Stimulated activated CD8-positive, alpha-beta memory T cell treated with anti-CD3 and anti-CD28 coated beads, Interleukin-12 subunit alpha, Interleukin-12 subunit beta, amount 100 ng/mL, for 4 hours (primary cell): ENCODE measurements at regions not wholly inside any gene's neighbourhood (a gene's known extent, or its start where the extent isn't known, plus 50 kb on each side); places are given as distances from the start of the nearest gene placed in this dataset.

Source experiments
- DNase-seq: peaks from one replicate; pipeline ENCODE4 v3.0.0-alpha.2; 2020; ENCODE audit warnings: low read depth

DNA sequence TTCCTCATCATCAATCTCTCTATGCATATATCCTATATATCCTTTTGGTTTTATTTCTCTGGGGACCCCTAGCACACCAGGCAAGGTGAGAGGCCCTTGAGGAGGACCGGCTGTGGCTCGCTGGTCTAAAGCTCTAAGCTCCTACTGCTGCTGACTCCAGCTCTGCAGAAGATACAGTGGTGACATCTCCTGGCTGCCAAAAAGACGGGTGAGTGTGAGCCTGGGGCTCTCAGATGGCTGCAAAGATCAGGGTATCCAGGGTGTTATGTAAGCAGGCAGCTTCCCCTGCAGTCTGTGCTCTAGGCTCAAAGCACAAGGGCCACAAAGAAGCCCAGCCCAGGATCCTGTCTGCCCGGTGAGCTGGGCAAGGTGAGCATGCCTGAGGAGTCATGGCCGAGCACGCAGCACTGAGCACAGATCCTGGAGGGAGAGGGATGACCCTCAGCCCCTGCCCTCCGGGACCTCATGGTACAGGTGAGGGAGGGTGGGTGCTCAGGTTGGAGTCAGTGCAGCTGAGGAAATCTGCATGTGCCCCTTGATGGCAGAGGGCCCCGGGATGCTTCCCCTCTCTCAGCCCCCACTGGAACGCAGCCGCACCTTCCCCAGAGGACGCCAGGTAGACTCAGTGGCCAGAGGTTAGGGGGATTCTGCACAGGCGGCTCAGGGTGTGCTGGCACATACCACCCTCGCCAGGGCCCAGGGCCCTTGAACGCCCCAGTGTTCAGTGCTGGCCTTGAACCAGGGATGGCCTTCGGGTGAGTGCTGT is 95.4 kb upstream of the INSIG1 start:
- no peak for DNase-seq

DNA sequence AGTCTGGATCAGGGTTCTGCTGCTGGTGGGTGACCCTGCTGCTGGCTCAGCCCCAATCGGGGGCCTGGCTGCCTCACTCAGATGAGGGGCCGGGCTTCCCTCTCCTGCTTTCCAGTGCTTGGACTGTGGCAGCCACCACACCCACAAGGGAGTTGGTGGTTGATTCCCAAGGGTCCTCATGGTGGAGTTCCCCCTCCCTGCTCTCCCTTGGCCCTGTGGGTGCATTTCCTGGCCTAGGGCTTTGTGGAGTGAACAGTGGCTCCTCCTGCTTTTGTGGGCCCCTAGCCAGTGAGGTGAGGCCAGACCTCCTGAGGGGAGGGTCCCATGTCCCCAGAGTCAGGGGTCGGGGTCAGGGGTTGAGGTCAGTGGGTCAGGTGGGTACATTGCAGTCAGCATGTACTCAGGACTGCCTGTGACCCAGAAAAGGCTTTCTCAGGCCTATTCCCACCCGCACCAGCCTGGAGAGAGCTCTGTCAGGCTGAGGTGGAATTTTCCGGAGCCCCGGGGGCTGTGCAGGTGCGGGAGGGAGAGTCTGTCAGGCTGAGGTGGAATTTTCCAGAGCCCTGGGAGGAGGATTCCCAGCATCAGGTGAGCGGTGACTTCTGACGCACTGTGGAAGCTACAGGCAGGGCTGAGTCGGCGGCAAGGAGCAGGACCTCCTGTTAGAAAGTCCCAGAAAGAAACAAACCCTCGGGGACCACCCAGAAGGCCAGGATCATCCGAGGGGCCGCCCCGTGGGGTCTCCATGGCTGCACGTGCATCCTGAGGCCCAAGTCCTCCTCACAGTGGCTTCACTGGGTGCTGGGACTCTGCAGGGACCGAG is 94.4 kb upstream of the INSIG1 start:
- DNase-seq = no peak

DNA sequence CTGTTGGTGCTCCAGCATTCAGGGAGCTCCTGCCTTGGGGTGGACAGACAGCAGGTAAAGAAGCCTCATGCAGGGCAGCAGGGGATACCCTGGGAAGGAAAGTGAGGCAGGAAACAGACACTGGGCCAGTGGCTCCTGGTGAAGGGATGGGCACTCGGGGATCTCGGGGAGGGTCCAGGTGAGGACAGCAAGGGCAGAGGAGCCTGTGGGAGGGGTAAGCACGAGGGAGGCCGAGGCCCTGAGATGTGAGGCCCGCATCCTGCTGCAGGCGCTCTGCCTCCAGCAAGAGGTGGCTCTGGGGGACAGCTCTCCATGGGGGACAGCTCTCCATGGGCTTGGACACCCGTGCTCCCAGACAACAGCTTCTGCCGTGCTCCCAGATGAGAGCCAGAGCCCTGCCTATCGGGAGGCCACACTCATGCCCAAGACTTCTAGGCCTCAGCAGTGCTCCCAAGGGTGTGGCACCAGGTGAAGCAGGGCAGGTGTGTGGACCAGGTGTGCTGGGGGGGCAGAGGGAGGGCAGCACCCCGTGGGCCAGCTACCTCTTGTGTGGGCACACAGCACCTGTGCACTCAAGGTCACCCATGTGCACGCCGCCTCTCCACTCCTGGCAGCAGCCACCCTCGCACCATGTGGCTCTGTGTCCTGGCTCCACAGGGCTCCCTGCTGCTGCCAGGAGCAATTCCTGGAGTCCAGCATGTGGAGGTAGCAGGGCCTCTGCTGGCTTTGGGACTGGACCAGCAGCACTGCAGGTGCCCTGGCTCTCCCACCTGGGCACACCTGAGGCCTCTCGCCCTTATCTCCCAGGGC is 93.6 kb upstream of the INSIG1 start:
- DNase-seq = no peak

DNA sequence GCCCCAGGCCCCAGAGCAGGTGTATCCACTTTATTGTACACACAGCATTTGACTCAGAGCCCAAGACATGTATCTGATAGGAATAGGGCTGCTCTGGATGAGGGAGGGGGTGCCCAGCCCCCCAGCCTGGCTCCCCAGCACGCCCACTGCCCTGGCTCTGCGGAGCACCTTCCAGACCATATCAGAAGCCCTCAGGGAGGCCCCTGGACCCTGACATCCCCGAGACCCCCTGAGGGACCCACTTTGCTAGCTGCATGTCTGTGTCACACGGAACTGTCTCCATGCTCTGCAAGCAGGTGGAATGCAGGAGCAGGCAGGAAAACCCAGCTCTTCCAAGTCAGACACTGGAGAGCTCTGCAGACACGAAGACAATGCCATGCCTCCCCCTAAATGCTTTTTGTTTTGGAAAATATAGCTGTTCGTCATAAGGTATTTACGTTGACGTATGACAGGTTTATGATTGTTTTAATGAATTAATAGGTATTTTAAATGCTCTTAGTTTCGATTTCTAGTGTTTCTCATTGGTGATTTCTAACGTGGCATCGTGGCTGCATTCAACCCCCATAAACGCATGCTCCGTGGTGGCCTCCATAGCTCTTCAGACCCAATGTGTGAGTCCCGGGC is 92.8 kb upstream of the INSIG1 start:
- DNase-seq = no peak

DNA sequence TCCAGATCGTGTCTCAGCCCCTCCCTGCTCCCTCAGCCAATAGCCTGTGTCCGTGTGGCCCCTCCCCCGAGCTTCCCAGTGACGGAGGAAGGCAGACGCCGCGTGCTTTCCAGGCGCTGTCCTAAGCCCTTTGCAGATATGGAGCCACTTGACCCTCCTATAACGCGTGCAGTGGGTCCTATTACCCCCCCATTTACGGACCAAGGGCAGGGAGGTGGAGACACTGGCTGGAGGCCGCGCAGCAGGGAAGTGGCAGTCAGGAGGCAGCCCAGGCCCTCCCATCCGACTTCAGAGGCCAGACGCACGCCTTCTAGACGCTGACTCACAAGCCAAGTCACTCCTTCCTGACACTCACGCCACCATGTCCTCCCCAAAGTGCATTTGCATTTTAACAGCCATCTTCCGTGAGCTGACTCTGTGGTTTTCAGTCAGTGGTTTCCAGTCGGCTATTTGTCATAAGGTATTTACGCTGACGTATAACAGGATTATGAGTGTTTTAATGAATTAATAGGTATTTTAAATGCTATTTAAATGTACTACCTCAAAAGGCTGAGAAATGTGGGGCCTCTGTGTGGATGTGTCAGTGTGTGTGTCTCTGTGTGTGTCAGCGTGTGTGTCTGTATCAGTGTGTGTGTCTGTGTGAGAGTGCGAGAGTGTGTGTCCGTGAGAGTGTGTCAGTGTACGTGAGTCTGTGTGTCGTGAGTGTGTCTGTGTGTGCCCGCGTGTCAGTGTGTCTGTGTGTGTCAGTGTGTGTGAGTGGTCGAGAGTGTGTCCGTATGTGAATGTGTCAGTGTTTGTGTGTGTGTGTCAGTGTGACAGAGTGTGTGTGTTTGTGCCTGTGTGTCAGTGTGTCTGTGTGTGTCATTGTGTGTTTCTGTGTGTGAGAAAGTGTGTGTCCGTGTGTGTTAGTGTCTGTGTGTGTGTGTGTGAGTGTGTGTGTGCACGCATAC is 92.0 kb upstream of the INSIG1 start:
- DNase-seq = peak; percentile 76

DNA sequence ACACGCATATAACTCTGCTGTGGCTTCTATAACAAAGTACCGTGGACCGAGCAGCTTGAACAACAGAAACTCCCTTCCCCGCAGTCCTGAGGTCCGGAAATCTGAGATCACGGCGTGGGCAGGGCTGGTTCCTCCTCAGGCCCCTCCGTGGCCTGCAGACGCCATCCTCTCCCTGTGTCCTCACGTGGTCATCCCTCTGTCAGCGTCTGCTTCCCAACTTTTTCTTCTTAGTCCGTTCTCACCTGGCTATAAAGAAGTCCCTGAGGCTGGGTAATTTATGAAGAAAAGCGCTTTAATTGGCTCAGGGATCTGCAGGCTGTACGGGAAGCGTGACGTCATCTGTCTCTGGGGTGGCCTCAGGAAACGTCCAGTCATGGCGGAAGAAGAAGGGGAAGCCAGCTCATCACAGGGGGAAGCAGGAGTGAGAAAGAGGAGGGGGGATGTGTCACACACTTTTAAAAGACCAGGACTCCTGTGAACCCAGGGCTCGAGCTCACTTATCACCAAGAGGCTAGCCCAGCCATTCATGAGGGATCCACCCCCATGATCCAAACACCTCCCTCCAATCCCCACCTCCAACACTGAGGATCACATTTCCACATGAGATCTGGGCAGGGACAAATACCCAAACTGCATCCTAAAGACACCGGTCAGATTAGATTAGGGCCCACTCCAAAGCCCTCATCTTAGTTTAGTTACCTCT is 91.2 kb upstream of the INSIG1 start:
- DNase-seq = peak; percentile 35

DNA sequence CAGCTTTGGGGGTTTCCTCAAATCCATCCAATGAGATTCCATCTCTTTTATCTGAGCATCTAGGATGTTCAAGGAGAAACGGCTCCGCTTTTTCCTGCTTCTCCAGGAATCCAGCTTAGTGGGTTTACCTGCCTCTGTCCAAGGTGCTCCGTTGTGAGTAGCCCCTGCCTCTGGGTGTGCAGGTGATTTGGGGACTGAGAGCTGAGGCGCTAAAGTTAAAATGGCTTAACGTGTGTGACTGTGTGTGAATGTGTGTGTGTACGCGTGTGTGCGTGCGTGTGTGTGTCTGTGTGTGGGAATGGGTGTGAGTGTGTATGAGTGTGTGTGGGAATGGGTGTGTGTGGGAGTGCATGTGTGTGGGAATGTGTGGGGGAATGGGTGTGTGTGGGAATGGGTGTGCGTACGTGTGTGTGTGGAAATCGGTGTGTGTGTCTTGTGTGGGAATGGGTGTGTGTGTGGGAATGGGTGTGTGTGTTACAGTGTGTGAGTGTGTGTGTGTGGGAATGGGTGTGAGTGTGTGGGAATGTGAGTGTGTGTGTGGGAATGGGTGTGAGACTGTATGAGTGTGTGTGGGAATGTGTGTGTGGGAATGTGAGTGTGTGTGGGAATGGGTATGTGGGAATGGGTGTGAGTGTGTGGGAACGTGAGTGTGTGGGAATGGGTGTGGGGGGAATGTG is 90.2 kb upstream of the INSIG1 start:
- no peak for DNase-seq

DNA sequence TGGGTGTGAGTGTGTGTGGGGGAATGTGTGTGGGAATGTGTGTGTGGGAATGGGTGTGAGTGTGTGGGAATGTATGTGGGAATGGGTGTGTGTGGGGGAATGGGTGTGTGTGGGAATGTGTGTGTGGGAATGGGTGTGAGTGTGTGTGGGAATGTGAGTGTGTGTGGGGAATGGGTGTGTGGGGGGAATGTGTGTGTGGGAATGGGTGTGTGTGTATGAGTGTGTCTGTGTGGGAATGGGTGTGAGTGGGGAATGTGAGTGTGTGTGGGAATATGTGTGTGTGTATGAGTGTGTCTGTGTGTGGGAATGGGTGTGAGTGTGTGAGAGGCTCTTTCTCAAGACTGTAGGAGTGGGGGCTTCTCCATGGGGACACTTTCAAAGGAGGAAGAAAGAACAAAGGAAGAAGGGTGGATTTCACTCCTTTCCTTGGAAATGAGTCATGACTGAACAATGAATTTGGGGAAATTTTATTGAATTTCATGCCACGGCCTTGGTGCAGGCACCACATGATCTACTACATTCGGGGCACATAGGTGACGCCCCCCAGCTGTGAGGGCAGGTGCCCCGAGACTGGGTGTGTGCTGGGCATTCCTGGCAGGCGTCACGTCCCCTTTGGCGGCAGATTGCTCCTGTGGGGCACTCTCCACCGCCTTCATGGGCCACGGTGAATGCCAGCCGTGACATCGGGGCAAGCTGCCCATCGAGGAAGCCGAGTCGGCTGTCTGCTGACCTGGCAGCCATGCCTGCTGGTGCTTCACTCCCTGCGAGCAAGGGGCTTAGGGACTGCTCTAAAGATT is 88.8 kb upstream of the INSIG1 start:
- no peak for DNase-seq

DNA sequence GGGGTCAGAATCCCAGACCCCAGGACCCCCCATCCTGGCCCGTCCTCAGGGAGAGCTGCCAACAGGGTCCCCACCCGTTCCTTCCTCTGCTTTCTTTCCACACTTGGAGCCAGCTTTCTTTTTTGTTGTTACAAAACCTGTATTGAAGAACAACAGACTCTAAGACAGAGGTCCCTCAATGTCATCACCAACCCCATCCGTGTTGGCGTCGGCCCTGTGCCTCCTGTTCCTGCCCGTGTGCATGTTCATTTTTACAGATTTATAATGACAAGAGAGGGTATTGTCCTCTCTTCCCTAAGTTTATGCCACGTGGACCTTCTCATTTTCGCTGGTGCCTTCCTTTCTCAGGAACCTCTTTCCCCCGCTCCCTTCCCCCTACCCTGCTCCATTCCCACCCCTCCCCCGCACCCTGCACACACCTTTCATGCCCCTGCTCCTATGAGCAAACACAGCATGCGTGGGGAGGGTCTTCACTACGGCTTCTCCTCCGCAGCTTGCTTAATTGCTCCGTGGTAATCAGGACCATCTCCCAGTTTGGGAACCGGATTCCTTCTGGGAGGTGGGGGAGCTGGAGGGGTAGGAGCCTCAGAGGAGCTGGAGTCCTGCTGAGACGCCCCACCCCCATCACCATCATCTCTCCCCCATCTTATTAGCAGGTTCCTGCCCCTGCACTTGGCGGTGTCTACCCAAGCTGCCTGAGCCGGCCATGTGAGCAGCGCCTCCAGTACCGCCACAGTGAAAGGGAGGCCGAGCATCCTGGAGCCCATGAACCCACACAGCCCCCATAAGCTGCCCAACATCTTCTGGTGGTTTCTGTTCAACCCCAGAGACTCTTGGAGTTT is 88.0 kb upstream of the INSIG1 start:
- DNase-seq = no peak

DNA sequence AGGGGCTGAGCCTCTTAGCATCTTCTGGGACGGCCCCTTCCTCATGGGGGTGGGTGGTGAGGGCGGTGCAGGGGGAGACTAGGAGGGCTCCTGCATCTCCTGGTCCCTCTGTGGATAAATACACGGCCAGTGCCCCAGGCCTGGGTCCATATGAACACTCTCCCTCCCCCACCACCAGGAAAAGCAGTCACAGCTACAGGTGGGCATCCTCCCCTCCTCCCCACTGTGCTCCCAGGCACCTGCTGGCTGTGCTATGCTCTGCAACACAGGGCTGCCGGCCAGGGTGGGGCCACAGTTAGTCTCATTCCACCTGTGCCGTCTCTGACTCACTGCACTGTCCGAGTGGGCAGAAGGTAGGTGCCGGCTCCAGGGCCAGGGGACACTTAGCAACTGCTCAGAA is 87.3 kb upstream of the INSIG1 start:
- no peak for DNase-seq

DNA sequence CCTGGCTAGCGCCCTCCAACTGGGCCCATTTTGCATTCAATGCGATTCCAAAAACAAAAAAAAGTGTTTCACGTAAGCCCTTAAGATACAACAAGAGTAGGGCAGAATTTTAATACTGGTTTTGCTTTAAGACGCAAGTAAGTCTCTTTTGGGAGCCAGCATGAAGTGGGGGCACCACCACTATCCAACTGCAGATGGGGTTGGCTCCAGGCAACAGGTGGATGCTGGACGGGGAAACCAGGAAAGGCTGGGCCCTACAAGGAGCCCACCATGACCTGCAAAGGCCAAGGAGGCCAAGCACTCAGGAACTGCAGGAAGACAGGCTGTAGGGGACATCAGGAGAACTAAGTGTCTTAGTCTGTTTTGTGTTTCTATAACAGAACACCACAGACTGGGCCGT is 86.5 kb upstream of the INSIG1 start:
- DNase-seq = no peak

DNA sequence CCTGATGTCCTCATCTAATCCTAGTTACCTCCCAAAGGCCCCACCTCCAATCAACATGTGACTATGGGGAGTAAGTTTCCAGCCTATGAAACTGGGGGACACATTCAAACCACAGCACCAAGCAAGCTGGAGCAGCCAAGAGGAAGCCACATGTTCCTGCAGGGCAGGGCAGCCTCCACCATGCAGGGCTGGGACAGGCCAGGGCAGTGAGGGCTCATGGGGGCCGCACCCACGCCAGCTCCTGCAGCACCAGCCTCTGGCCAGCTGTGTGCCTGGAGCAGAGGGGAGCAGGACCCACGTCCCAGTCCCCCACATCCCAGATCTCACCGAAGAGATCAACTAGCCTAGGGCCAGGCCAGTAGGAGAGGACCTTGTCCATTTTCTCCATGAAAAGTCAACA is 85.9 kb upstream of the INSIG1 start:
- no peak for DNase-seq

DNA sequence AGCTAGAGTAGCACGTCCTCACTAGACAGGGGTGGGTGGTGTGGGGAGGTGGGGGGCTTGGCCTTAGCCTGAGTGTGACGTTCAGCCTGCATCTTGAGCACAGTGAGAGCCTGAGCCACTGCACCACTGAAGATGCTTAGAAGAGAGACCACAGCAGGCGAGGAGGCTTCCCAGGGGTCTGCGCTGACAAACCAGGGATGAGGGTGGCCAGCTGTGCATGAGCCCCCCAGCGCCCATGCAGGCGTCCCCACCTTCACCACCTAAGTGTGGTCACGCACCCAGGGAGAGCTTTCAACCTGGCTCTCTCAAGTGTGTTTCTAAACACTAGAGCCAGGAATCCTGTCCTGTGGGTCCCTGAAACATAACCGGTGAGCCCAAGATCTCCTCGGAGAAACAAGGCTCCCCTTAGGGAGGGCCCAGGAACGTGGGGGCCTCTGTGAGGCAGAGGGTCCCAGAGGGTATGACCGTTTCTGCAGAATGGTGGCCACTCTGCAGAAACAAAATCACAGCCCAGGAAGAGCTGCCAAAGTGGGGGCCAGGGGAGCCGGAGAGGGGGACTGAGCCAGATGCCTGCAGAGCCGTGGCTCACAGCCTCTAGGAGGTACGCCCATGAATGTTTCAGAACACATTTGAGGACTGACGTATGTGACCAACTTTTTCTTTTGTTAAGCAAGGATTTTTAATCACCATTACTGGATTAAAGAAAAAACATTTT is 85.2 kb upstream of the INSIG1 start:
- DNase-seq = no peak

DNA sequence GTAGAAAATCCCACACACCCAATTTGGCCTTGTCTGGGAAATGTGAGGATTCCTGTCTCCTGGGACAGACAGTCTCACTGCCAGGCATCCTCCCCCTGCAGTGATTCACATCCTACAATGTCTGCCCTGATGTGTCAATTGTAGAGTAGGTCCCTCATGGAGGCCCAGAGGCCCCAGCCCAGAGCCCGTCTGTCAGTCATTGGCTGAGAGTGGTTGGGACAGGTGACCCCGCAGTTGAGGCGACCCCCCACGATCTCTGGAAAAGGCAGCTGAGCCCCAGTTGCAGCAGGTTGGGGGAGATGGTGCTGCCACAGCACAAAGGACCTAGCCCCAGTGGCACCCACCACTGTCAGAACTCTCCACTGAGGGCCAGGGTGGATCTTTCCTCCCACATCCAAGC is 84.3 kb upstream of the INSIG1 start:
- DNase-seq = no peak

DNA sequence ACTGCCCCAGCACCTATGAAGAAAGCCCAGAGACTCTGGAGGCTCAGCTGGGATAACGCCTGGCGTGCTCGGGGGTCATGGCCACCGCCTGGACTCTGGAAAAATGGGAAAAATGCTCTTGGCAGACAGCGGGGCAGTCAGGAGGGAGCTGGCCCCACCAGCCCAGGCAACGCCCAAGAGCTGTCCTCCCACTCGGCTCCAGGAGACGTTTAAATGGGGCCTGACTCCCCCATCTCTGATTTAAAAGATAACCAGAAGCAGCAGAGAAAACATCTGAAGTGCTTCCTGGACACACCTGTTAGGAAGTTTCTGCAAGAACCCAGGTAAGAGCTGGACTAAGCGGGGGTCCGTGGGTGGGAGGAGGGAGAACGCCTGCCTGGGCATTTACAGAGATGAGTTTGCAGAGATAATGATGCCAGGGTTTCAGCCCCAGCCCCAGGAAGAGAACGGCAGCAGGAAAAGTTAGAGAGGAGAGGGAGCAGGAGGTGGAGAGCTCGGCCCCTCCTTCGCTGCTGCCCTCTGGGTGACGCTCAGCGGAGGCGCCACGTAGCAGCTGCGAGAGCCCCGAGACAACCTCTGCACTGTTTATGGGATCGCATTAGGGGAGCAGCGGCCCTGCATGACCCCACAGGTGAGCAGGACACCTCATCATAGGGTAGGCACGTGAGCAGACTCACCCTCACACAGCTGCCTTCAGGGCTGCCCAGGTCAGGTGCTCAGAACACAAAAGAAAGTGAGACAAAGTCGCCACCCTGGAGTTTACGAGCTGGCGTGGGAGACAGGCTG is 83.5 kb upstream of the INSIG1 start:
- no peak for DNase-seq

DNA sequence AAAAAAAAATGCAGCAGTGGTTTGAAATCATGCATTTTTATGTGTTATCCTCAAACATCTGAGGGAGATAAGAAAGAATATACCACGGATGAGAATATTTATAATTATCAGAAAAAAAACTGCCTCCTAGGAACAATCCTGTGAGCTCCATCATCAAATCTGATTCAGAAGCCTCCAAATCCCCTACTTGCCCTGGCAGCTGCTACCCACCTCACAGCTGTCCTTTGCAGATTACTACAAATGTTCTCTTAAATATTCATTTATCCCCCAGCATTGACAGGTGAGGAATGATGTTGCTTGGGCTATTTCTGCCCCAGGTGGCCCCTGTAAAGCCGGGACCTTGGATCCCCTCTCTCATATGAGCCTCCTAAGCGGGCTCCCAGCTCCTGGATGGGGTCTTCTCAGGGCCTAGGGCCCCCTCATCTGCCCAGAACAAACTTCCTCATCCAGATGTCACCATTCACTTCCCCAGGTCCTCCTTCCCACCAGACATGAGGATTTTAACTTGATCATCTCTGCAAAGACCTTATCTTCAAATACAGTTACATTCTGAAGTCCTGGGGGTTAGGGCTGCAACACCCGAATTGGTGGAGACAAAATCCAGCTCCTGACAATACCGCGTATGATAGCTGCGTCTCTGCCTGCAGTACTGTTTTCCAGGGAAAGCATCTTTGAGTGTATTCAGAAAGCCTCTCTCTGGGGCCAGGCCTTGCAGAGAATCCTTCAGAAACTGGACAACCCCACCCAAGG is 81.9 kb upstream of the INSIG1 start:
- no peak for DNase-seq
